HL-60 (cell line): ENCODE measurements at regions not wholly inside any gene's neighbourhood (a gene's known extent, or its start where the extent isn't known, plus 50 kb on each side); places are given as distances from the start of the nearest gene placed in this dataset.

ENCODE experiments used
- POLR2AphosphoS5 ChIP-seq: IDR thresholded peaks from 2 replicates; pipeline ENCODE4 v1.6.1; 2012; ENCODE audit warnings: low read depth
- TF ChIP-seq, protein P1 (sequence below): IDR thresholded peaks from one replicate; pipeline ENCODE4 v1.5.1; 2011; ENCODE audit warnings: low read length, control low read depth, inconsistent platforms; ENCODE audit not compliant: insufficient read depth

DNA sequence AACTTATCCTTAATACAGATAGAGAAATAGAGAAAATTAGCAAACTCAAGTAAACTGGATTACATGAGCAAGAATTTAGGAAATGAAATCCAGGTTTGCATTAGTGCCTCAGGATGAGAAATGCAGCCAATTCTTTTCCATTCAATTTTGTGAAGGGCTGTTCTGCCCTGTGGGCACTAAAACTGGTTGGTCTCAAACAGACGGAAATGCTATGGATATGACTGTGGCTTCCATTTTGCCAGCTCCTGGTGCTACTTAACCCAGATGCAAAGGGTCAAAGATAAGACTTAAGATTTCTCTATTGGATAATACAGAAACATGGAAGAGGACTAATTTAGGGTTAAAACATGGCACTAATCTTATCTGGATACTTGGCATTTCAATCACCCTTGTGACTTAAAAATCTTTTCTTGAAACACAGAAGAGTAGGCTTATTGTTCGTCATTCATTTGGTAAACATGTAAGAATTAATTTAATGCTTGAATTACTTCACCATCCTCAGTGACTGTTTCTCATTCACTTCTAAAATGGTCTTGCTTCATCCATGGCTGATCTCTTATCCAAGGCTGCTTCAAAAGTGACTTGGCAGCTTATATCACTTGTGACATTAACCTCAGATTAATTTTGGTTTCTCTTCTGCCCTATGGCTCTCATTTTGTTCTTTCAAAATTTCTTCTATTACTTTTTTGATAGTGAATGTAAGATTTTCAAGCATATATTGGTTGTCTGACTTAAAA lies 1008.7 kb downstream of the GLUD2 start:
- TF ChIP-seq, protein P1, sequence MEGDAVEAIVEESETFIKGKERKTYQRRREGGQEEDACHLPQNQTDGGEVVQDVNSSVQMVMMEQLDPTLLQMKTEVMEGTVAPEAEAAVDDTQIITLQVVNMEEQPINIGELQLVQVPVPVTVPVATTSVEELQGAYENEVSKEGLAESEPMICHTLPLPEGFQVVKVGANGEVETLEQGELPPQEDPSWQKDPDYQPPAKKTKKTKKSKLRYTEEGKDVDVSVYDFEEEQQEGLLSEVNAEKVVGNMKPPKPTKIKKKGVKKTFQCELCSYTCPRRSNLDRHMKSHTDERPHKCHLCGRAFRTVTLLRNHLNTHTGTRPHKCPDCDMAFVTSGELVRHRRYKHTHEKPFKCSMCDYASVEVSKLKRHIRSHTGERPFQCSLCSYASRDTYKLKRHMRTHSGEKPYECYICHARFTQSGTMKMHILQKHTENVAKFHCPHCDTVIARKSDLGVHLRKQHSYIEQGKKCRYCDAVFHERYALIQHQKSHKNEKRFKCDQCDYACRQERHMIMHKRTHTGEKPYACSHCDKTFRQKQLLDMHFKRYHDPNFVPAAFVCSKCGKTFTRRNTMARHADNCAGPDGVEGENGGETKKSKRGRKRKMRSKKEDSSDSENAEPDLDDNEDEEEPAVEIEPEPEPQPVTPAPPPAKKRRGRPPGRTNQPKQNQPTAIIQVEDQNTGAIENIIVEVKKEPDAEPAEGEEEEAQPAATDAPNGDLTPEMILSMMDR: no peak
- no peak for TF ChIP-seq POLR2AphosphoS5
